ENCODE measurements at regions not wholly inside any gene's neighbourhood (a gene's known extent, or its start where the extent isn't known, plus 50 kb on each side); places are given as distances from the start of the nearest gene placed in this dataset.

DNA sequence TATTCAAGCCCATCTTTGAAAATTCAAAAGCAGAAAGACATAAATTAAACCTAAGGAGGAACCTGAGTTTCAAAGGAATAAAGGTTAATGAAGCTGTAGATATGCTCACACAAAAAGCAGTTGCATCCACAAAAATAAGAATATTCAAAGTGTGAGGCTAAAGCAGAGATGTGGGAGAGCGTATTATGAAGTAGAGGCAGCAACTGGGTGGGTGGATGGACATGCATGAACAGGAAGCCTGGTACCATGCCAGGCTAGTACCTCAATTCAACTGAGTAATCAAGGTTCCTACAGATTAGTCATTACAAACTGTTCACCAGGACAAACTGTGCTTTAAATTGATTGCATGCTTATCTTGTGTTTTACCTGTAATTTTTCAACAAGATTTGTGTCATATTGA lies 330.0 kb upstream of the PKDCC start:
- no peaks in the 10 kb centered on the region for H3K9me3 ChIP-seq (ENCODE audit: control insufficient read depth in 2 of 3, low read length in 3 of 3)
- CTCF ChIA-PET, result no interaction called here
- no peaks in the 10 kb centered on the region for H3K27me3 ChIP-seq (ENCODE audit: control insufficient read depth in 2 of 2, insufficient read depth in 2 of 2, low read length in 2 of 2)
- no peak for DNase-seq
- POLR2A ChIA-PET, result no interaction called here
- no peak overlapping the region for H3K4me3 ChIP-seq (ENCODE audit: low read length)
- peaks cover 0 to 3% (median 0%) of the 10 kb centered on the region in 5 donors for H3K27me3 Mint-ChIP-seq
- no peak overlapping the region for H3K4me3 Mint-ChIP-seq
- peaks cover 0 to 18% (median 5%) of the 10 kb centered on the region in 7 donors for H3K4me1 Mint-ChIP-seq
- no peaks in the 10 kb centered on the region for H3K4me1 ChIP-seq (ENCODE audit: control insufficient read depth in 2 of 2, insufficient read depth in 2 of 2, low read length in 2 of 2)
- H3K36me3 Mint-ChIP-seq, result no peaks in the 10 kb centered on the region
- no peak overlapping the region for H3K27ac Mint-ChIP-seq
- intact Hi-C loops (cut with micrococcal nuclease), result no loop called here
- H3K36me3 ChIP-seq (ENCODE audit: control insufficient read depth in 2 of 3, insufficient read depth in 3 of 3, low read length in 3 of 3), result no peaks in the 10 kb centered on the region
- no peak overlapping the region for H3K27ac ChIP-seq (ENCODE audit: low read depth, low read length)
- no peak for ATAC-seq
- H3K9me3 Mint-ChIP-seq, result no peaks in the 10 kb centered on the region

DNA sequence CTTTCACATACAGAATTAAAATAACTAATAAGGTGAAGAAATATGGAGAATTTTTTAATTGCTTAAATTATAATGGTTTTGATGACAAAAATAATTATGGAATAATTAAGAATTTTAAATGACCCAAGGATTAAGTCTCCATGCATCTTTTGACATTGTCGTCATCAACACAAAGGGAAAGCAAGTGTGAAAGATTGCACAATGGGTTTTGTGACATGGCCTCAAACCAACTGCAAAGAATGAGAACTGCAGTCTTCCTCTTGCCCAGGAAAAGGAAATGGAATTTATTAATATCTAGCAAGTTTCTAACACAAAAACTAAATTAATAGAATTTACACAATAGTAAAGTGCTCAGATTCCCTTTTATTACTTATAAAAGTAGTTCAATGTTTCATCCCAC lies 329.1 kb upstream of the PKDCC start:
- H3K36me3 ChIP-seq (ENCODE audit: control insufficient read depth in 2 of 3, insufficient read depth in 3 of 3, low read length in 3 of 3), result no peaks in the 10 kb centered on the region
- ATAC-seq, result no peak
- ChIA-PET CTCF (no interaction called here), POLR2A (no interaction called here)
- H3K4me3 ChIP-seq (ENCODE audit: low read length), result no peak overlapping the region
- no peaks in the 10 kb centered on the region for H3K9me3 ChIP-seq (ENCODE audit: control insufficient read depth in 2 of 3, low read length in 3 of 3)
- Mint-ChIP-seq H3K27ac (no peak overlapping the region), H3K27me3 (peaks cover 0 to 3% (median 0%) of the 10 kb centered on the region in 5 donors), H3K4me1 (peaks cover 0 to 18% (median 5%) of the 10 kb centered on the region in 7 donors), H3K36me3 (no peaks in the 10 kb centered on the region), H3K9me3 (no peaks in the 10 kb centered on the region), H3K4me3 (no peak overlapping the region)
- H3K27me3 ChIP-seq (ENCODE audit: control insufficient read depth in 2 of 2, insufficient read depth in 2 of 2, low read length in 2 of 2), result no peaks in the 10 kb centered on the region
- DNase-seq, result no peak
- H3K4me1 ChIP-seq (ENCODE audit: control insufficient read depth in 2 of 2, insufficient read depth in 2 of 2, low read length in 2 of 2), result no peaks in the 10 kb centered on the region
- H3K27ac ChIP-seq (ENCODE audit: low read depth, low read length), result no peak overlapping the region
- intact Hi-C loops (cut with micrococcal nuclease), result no loop called here

DNA sequence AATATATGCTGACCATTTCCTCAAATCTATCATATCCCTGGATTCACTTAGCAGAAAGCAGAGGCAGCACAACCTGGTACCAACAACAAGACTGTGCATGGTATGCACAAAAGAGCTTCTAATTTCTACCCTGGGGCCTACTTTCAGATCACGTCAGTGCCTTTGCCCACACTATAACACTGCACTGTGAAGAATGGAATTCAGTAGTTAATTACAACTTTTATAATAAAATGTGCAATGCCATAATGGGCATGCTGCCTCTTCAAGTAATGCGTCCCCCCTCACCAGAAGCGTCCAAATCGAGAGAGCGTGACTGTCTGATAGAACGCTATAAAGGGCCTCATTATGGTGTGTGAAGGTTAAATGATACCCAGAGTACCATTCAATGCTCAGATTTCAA lies 328.1 kb upstream of the PKDCC start:
- CTCF ChIA-PET, result no interaction called here

DNA sequence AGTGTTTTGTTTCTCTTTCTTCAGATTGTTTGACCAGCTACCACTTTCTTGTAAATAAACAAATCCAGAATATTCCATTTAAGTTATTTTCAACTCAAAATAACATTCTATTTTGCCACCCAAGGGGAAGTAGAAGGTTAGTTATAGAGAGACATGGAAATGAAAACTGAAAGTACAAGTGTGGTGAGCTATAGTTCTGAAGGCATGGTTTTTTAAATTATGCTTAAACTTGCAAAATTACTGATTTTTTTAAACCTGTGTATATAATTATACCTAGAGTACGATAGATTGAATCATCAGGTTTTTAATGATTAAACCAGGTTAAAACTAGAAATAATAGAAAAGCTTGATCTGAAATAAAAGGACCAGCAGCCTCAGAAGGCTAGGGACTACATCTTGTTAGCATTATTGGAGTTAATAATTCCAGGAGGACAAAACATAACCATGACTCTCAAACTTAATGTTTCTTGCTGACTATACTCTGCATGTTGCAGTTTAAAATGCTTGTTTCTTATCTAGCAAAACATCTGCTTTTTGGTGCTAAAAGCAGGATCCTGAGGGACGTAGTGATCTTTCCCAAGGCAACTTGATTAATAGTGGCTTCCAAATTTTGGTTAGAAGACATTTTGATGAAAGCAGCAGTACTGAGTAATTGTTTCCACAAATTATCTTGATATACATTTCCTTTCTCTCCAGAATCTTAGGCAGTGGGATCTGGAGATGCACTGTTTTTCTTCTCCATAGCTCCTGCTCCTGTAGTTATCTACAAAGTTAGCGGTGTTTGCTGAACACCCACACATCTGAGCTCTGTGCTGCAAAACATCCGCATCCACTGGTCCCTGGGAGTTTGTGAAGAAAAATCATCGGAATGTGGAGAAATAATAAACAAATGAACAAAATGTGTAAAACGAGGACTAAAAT lies 327.2 kb upstream of the PKDCC start:
- peak overlapping the region in 1 of 10 donors; percentile 13 for H3K4me3 Mint-ChIP-seq
- no peak overlapping the region for H3K27ac Mint-ChIP-seq
- peaks cover 0 to 17% (median 5%) of the 10 kb centered on the region in 7 donors for H3K4me1 Mint-ChIP-seq
- no peak for DNase-seq
- Histone ChIP-seq H3K4me1 (ENCODE audit: control insufficient read depth in 2 of 2, insufficient read depth in 2 of 2, low read length in 2 of 2) (no peaks in the 10 kb centered on the region), H3K27ac (ENCODE audit: low read depth, low read length) (no peak overlapping the region), H3K4me3 (ENCODE audit: low read length) (no peak overlapping the region), H3K9me3 (ENCODE audit: control insufficient read depth in 2 of 3, low read length in 3 of 3) (no peaks in the 10 kb centered on the region), H3K27me3 (ENCODE audit: control insufficient read depth in 2 of 2, insufficient read depth in 2 of 2, low read length in 2 of 2) (no peaks in the 10 kb centered on the region), H3K36me3 (ENCODE audit: control insufficient read depth in 2 of 3, insufficient read depth in 3 of 3, low read length in 3 of 3) (no peaks in the 10 kb centered on the region)
- H3K36me3 Mint-ChIP-seq, result no peaks in the 10 kb centered on the region
- intact Hi-C loops (cut with micrococcal nuclease), result no loop called here
- H3K27me3 Mint-ChIP-seq, result peaks cover 0 to 3% (median 0%) of the 10 kb centered on the region in 5 donors
- ChIA-PET POLR2A (no interaction called here), CTCF (no interaction called here)
- no peak for ATAC-seq
- H3K9me3 Mint-ChIP-seq, result no peaks in the 10 kb centered on the region

More for the DNA sequence above, 328.1 kb upstream of the PKDCC start:
- DNase-seq (no peak), ATAC-seq (no peak)
- Mint-ChIP-seq H3K36me3 (no peaks in the 10 kb centered on the region), H3K4me1 (peaks cover 0 to 18% (median 5%) of the 10 kb centered on the region in 7 donors), H3K27ac (no peak overlapping the region), H3K9me3 (no peaks in the 10 kb centered on the region), H3K4me3 (no peak overlapping the region), H3K27me3 (peaks cover 0 to 3% (median 0%) of the 10 kb centered on the region in 5 donors)
- POLR2A ChIA-PET, result no interaction called here
- no peaks in the 10 kb centered on the region for H3K36me3 ChIP-seq (ENCODE audit: control insufficient read depth in 2 of 3, insufficient read depth in 3 of 3, low read length in 3 of 3)
- H3K4me1 ChIP-seq (ENCODE audit: control insufficient read depth in 2 of 2, insufficient read depth in 2 of 2, low read length in 2 of 2), result no peaks in the 10 kb centered on the region
- no peaks in the 10 kb centered on the region for H3K27me3 ChIP-seq (ENCODE audit: control insufficient read depth in 2 of 2, insufficient read depth in 2 of 2, low read length in 2 of 2)
- intact Hi-C loops (cut with micrococcal nuclease), result no loop called here
- no peak overlapping the region for H3K27ac ChIP-seq (ENCODE audit: low read depth, low read length)
- H3K9me3 ChIP-seq (ENCODE audit: control insufficient read depth in 2 of 3, low read length in 3 of 3), result no peaks in the 10 kb centered on the region
- no peak overlapping the region for H3K4me3 ChIP-seq (ENCODE audit: low read length)

DNA sequence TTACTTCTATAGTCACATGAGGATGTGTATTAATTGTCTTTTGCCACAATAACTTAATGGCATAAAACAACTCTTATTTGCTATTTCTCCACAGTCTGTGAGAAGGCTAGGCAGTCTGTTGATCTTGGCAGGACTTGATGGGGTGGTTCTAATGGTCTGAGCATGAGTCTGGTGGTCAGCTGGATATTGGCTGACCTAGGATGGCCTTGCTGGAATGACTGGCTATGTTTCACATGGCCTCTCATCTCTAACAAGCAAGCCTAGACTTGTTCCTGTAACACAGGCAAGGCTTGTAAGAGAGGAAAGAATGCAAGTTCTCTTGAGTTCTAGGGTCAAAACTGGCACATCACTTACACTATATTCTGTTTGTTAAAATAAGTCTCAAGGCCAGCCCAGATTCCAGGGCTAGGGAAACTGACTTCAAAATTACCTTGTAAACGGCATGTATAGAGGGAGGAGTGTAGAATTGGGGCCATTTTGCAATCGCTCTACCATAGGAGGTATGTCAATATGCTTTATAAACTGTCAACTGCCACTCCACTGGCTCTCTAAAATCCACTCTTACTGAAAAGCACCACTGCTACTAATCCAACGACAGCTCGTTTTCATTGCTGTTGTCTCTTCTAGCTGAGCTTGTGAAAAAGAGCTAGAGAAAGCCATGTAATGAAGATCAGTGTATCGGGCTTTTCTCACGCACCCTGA lies 325.0 kb upstream of the PKDCC start:
- CTCF ChIA-PET, result no interaction called here

DNA sequence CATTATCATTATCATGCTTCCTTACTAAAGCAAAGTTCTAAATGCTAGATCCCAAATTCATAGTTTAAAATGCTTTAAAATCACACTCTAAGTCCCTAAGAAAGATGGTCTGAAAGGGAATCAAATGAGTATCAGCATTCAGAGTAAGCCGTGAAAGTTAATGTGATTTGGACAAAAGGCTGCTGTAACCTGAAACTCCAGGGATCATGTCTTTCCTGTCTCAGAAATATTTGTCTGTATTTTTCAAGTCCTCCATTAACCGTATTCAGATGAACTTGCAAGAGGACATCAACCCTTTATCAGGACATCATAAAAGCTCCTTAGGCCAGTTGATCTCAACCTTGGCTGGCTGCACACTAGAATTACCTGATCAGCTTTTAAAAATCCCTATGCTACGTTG lies 324.3 kb upstream of the PKDCC start:
- Histone ChIP-seq H3K9me3 (ENCODE audit: control insufficient read depth in 2 of 3, low read length in 3 of 3) (no peaks in the 10 kb centered on the region), H3K27me3 (ENCODE audit: control insufficient read depth in 2 of 2, insufficient read depth in 2 of 2, low read length in 2 of 2) (no peaks in the 10 kb centered on the region), H3K4me3 (ENCODE audit: low read length) (no peak overlapping the region), H3K36me3 (ENCODE audit: control insufficient read depth in 2 of 3, insufficient read depth in 3 of 3, low read length in 3 of 3) (no peaks in the 10 kb centered on the region), H3K27ac (ENCODE audit: low read depth, low read length) (no peak overlapping the region), H3K4me1 (ENCODE audit: control insufficient read depth in 2 of 2, insufficient read depth in 2 of 2, low read length in 2 of 2) (no peaks in the 10 kb centered on the region)
- intact Hi-C loops (cut with micrococcal nuclease), result no loop called here
- Mint-ChIP-seq H3K36me3 (no peaks in the 10 kb centered on the region), H3K4me3 (no peak overlapping the region), H3K9me3 (no peaks in the 10 kb centered on the region), H3K4me1 (peaks cover 0 to 12% (median 0%) of the 10 kb centered on the region in 7 donors), H3K27ac (no peak overlapping the region), H3K27me3 (peaks cover 0 to 5% (median 0%) of the 10 kb centered on the region in 5 donors)
- DNase-seq (no peak), ATAC-seq (no peak)
- CTCF ChIA-PET, result no interaction called here
- POLR2A ChIA-PET, result no interaction called here

More for the DNA sequence above, 325.0 kb upstream of the PKDCC start:
- Mint-ChIP-seq H3K4me3 (no peak overlapping the region), H3K27ac (no peak overlapping the region), H3K36me3 (no peaks in the 10 kb centered on the region), H3K27me3 (peaks cover 0 to 3% (median 0%) of the 10 kb centered on the region in 5 donors), H3K4me1 (peaks cover 0 to 12% (median 0%) of the 10 kb centered on the region in 7 donors), H3K9me3 (no peaks in the 10 kb centered on the region)
- DNase-seq (no peak), ATAC-seq (no peak)
- no peak overlapping the region for H3K27ac ChIP-seq (ENCODE audit: low read depth, low read length)
- POLR2A ChIA-PET, result no interaction called here
- H3K9me3 ChIP-seq (ENCODE audit: control insufficient read depth in 2 of 3, low read length in 3 of 3), result no peaks in the 10 kb centered on the region
- H3K4me3 ChIP-seq (ENCODE audit: low read length), result no peak overlapping the region
- no peaks in the 10 kb centered on the region for H3K4me1 ChIP-seq (ENCODE audit: control insufficient read depth in 2 of 2, insufficient read depth in 2 of 2, low read length in 2 of 2)
- intact Hi-C loops (cut with micrococcal nuclease), result no loop called here
- no peaks in the 10 kb centered on the region for H3K27me3 ChIP-seq (ENCODE audit: control insufficient read depth in 2 of 2, insufficient read depth in 2 of 2, low read length in 2 of 2)
- H3K36me3 ChIP-seq (ENCODE audit: control insufficient read depth in 2 of 3, insufficient read depth in 3 of 3, low read length in 3 of 3), result no peaks in the 10 kb centered on the region
